H1 (cell line): ENCODE measurements at regions not wholly inside any gene's neighbourhood (a gene's known extent, or its start where the extent isn't known, plus 50 kb on each side); places are given as distances from the start of the nearest gene placed in this dataset.
"Not testable (repeated sequence)": the region's sequence is repeated elsewhere in the genome, so short reads cannot be mapped to it uniquely, and the experiment has no call there.

Source experiments
- CTCF ChIA-PET: fragments of 300-600 bp; sonication (Branson Sonifier 250); formaldehyde crosslinking; loops from one replicate; lab custom pipeline; 2021; ENCODE audit not compliant: partially characterized antibody; lab: Charles Lee
- POLR2A ChIA-PET: fragments of 300-600 bp; sonication (Branson Sonifier 250); formaldehyde crosslinking; loops from one replicate; lab custom pipeline; 2021; ENCODE audit warnings: inconsistent platforms; ENCODE audit not compliant: partially characterized antibody; lab: Charles Lee
- DNase-seq, 2 experiments: peaks; one replicate each; pipeline versions ENCODE4 v3.0.0 to v3.0.0-alpha.2; 2010 to 2022; ENCODE audit warnings: low spot score in 2 of 2, low read depth in 1 of 2, mixed read lengths in 1 of 2
- FAIRE-seq: peaks from 2 replicates; lab custom pipeline; 2011; peaks lifted over from hg19 to GRCh38; lab: Jason Lieb, UNC
- H2AFZ ChIP-seq: 2 replicates; pipeline ENCODE4 v1.8.1; 2012; ENCODE audit warnings: low read length, inconsistent platforms
- H2AK5ac ChIP-seq: 2 replicates; pipeline ENCODE4 v1.6.1; 2013; ENCODE audit warnings: low read depth, low read length
- H2BK120ac ChIP-seq: replicated peaks from 2 replicates; pipeline ENCODE3; 2013; ENCODE audit warnings: low read depth, low read length, inconsistent platforms
- H2BK12ac ChIP-seq: 2 replicates; pipeline ENCODE4 v1.6.1; 2013; ENCODE audit warnings: low read depth, low read length
- H2BK15ac ChIP-seq: 2 replicates; pipeline ENCODE4 v1.6.1; 2013; ENCODE audit warnings: low read length
- H2BK20ac ChIP-seq: 2 replicates; pipeline ENCODE4 v1.6.1; 2013; ENCODE audit warnings: low read length
- H2BK5ac ChIP-seq: 2 replicates; pipeline ENCODE4 v1.6.1; 2013; ENCODE audit warnings: low read depth, low read length
- H3K14ac ChIP-seq: 2 replicates; pipeline ENCODE4 v1.6.1; 2013; ENCODE audit warnings: inconsistent platforms; ENCODE audit not compliant: insufficient read length
- H3K18ac ChIP-seq: 2 replicates; pipeline ENCODE4 v1.6.1; 2013; ENCODE audit warnings: low read length; ENCODE audit errors: extremely low read depth
- H3K23ac ChIP-seq: 2 replicates; pipeline ENCODE4 v1.6.1; 2013; ENCODE audit warnings: inconsistent platforms; ENCODE audit not compliant: insufficient read length
- H3K23me2 ChIP-seq: 2 replicates; pipeline ENCODE4 v1.6.1; 2013; ENCODE audit warnings: low read depth, low read length
- H3K27ac ChIP-seq: 2 replicates; pipeline ENCODE4 v1.6.1; 2011; ENCODE audit warnings: low read depth, low read length, inconsistent platforms
- H3K27me3 ChIP-seq, 4 experiments: replicated peaks in 1 of 4; 1 replicate in 1 of 4; 2 replicates in 3 of 4; pipeline versions ENCODE4 v1.6.1 to v1.8.1; 2011 to 2013; ENCODE audit warnings: low read length in 3 of 4, mild to moderate bottlenecking in 3 of 4, inconsistent platforms in 2 of 4, mixed read lengths in 2 of 4, moderate library complexity in 1 of 4; ENCODE audit not compliant: control insufficient read depth in 3 of 4, insufficient read depth in 3 of 4; ENCODE audit errors: extremely low read depth in 1 of 4
- H3K36me3 ChIP-seq, 4 experiments: 2 replicates each; pipeline versions ENCODE4 v1.6.1 to v1.8.1; 2011 to 2013; ENCODE audit warnings: mild to moderate bottlenecking in 4 of 4, low read length in 3 of 4, moderate library complexity in 2 of 4, control low read depth in 1 of 4, inconsistent platforms in 1 of 4; ENCODE audit not compliant: insufficient read depth in 4 of 4, control insufficient read depth in 2 of 4
- H3K4ac ChIP-seq: replicated peaks from 2 replicates; pipeline ENCODE3; 2013; ENCODE audit warnings: low read length, low read depth, mixed read lengths, inconsistent platforms; ENCODE audit not compliant: insufficient read length
- H3K4me1 ChIP-seq, 4 experiments: replicated peaks in 1 of 4; 1 replicate in 1 of 4; 2 replicates in 3 of 4; pipeline versions ENCODE4 v1.6.1 to v1.8.1; 2011 to 2013; ENCODE audit warnings: low read length in 3 of 4, inconsistent platforms in 2 of 4, mixed read lengths in 1 of 4; ENCODE audit not compliant: insufficient read depth in 4 of 4, control insufficient read depth in 3 of 4
- H3K4me2 ChIP-seq, 2 experiments: 2 replicates each; pipeline versions ENCODE4 v1.6.1 to v1.8.1; 2011 to 2013; ENCODE audit warnings: low read depth in 2 of 2, low read length in 2 of 2, control low read depth in 1 of 2, inconsistent platforms in 1 of 2, mild to moderate bottlenecking in 1 of 2; ENCODE audit not compliant: insufficient read depth in 1 of 2
- H3K4me3 ChIP-seq, 4 experiments: fragments of 200-600, 300-600 bp in 1 of 4; sonication (generic), shearing (Covaris generic), sonication (Bioruptor Twin) in 1 of 4; 2 replicates each; pipeline versions ENCODE4 v1.5.1 to v1.8.1; 2011 to 2016; ENCODE audit warnings: low read length in 4 of 4, low read depth in 3 of 4, control low read depth in 2 of 4, inconsistent platforms in 2 of 4, mild to moderate bottlenecking in 2 of 4, mixed read lengths in 1 of 4, moderate library complexity in 1 of 4; ENCODE audit not compliant: insufficient read depth in 2 of 4; ENCODE audit errors: extremely low read depth in 1 of 4
- H3K56ac ChIP-seq: replicated peaks from 2 replicates; pipeline ENCODE3; 2013; ENCODE audit warnings: low read depth, mild to moderate bottlenecking, mixed read lengths, low read length, inconsistent platforms; ENCODE audit not compliant: insufficient read length
- H3K79me1 ChIP-seq: 2 replicates; pipeline ENCODE4 v1.6.1; 2013; ENCODE audit warnings: low read depth, low read length, control low read depth
- H3K79me2 ChIP-seq, 2 experiments: 2 replicates each; pipeline versions ENCODE4 v1.6.1 to v1.8.1; 2012 to 2013; ENCODE audit warnings: low read length in 2 of 2, mild to moderate bottlenecking in 2 of 2, inconsistent platforms in 1 of 2; ENCODE audit not compliant: insufficient read depth in 2 of 2, control insufficient read depth in 1 of 2
- H3K9ac ChIP-seq, 4 experiments: replicated peaks in 1 of 4; 1 replicate in 1 of 4; 2 replicates in 3 of 4; pipeline versions ENCODE4 v1.6.1 to v1.8.1; 2011 to 2013; ENCODE audit warnings: low read depth in 3 of 4, low read length in 3 of 4, control low read depth in 2 of 4, mild to moderate bottlenecking in 2 of 4, moderate library complexity in 2 of 4, inconsistent platforms in 1 of 4; ENCODE audit errors: extremely low read depth in 1 of 4
- H3K9me3 ChIP-seq, 2 experiments: 2 replicates each; pipeline versions ENCODE4 v1.6.1 to v1.8.1; 2012 to 2013; ENCODE audit warnings: mild to moderate bottlenecking in 2 of 2, moderate library complexity in 2 of 2, control low read depth in 1 of 2, inconsistent platforms in 1 of 2, low read depth in 1 of 2, low read length in 1 of 2, mixed read lengths in 1 of 2; ENCODE audit not compliant: insufficient read depth in 2 of 2
- H4K20me1 ChIP-seq, 2 experiments: replicated peaks in 1 of 2; 2 replicates each; pipeline versions ENCODE3 to v1.8.1; 2011 to 2013; ENCODE audit warnings: inconsistent platforms in 2 of 2, low read length in 2 of 2, mild to moderate bottlenecking in 1 of 2; ENCODE audit not compliant: insufficient read depth in 2 of 2, control insufficient read depth in 1 of 2
- H4K5ac ChIP-seq: 2 replicates; pipeline ENCODE4 v1.6.1; 2013; ENCODE audit warnings: low read length, low read depth, mixed read lengths, inconsistent platforms; ENCODE audit not compliant: insufficient read length
- H4K8ac ChIP-seq: 2 replicates; pipeline ENCODE4 v1.8.0; 2013; ENCODE audit warnings: mild to moderate bottlenecking, moderate library complexity, low read length, inconsistent platforms; ENCODE audit not compliant: insufficient read depth; ENCODE audit errors: extremely low read depth
- H4K91ac ChIP-seq: replicated peaks from 2 replicates; pipeline ENCODE3; 2013; ENCODE audit warnings: low read length, mixed read lengths, inconsistent platforms; ENCODE audit not compliant: insufficient read length
- ASH2L ChIP-seq: fragments of 200-600, 300-600 bp; sonication (generic); IDR thresholded peaks from one replicate; pipeline ENCODE4 v1.7.1; 2017; ENCODE audit warnings: low read length
- BRCA1 ChIP-seq: IDR thresholded peaks from 2 replicates; pipeline ENCODE4 v1.6.1; 2012; ENCODE audit warnings: low read depth, low read length, improper control_type of control experiment
- CBX8 ChIP-seq: fragments of 300-800, 300-1000 bp; sonication (generic); IDR thresholded peaks from 2 replicates; pipeline ENCODE4 v1.7.1; 2016; ENCODE audit warnings: low read depth, low read length, borderline replicate concordance
- CREB1 ChIP-seq: IDR thresholded peaks from 2 replicates; pipeline ENCODE4 v1.6.1; 2012; ENCODE audit warnings: inconsistent platforms
- KDM5A ChIP-seq: fragments of 200-600 bp; IDR thresholded peaks from 2 replicates; pipeline ENCODE4 v1.7.1; 2012; ENCODE audit warnings: mild to moderate bottlenecking, low read length, inconsistent platforms, mixed read lengths
- SIX5 ChIP-seq: IDR thresholded peaks from 2 replicates; pipeline ENCODE4 v1.6.1; 2011; ENCODE audit warnings: mild to moderate bottlenecking, low read depth, low read length
- SP2 ChIP-seq: IDR thresholded peaks from 2 replicates; pipeline ENCODE4 v1.6.1; 2012; ENCODE audit warnings: mild to moderate bottlenecking, low read length, inconsistent platforms
- WGBS, 2 experiments: shearing (Covaris generic) in 1 of 2; methylation state at CpG; one replicate each; pipeline versions ENCODE4 v1.1.6 to v1.1.7; 2013 to 2015; ENCODE audit warnings: low lambda C conversion rate in 2 of 2, mixed read lengths in 2 of 2, inconsistent platforms in 1 of 2, low coverage in 1 of 2, missing lambda C conversion rate in 1 of 2; ENCODE audit not compliant: insufficient replicate concordance in 2 of 2, insufficient coverage in 1 of 2, insufficient read length in 1 of 2; ENCODE audit errors: extremely low coverage in 1 of 2, missing lambda C conversion rate in 1 of 2; 5-methylcytosine and 5-hydroxymethylcytosine counted together

DNA sequence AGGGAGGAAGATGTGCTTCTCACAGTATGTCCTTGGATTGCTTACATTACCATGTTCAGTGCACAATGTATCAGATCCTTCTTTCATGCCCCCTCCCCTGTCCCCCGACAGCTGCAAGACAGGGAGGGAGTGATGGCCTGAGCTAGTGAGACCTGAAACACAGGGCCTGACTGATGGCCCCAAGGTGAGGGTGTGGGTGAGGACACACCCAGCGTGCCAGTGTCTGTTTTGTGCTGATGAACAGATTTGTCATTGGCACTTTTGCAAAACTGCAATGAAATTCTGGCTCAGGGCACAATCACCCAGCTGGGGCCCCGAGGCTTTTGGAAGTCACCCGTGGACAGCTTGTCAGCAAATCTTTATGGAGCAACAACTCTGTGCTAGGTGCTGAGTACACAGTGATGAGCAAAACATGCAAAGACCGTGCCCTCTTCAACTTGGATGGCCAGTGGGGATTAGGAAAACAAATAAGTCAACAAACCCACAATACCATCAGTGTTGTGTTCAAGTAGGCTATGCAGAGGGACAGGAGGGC, 59.4 kb upstream of the EMX2 start (continued):
- no peak for TF ChIP-seq CBX8
- no peak for TF ChIP-seq SIX5
- TF ChIP-seq SP2, result no peak
- TF ChIP-seq ASH2L, result no peak
- TF ChIP-seq CREB1, result no peak
- TF ChIP-seq BRCA1, result no peak
- no peak for TF ChIP-seq KDM5A

DNA sequence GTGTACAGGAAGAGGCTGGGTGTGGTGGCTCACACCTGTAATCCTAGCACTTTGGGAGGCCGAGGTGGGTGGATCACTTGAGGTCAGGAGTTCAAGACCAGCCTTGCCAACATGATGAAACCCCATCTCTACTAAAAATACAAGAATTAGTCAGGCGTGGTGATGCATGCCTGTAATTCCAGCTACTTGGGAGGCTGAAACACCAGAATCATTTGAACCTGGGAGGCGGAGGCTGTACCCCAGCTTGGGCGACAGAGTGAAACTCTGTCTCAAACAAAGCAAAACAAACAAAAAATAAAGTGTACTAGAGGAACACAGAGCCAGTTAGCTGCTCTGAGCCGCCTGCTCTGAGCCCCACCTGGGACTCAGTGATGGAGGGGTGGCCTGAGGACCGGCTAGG, 61.5 kb upstream of the EMX2 start:
- H3K79me1 ChIP-seq, H2AK5ac ChIP-seq, H4K5ac ChIP-seq, H3K27me3 ChIP-seq, H3K79me2 ChIP-seq, H3K4me1 ChIP-seq, H3K9me3 ChIP-seq, POLR2A ChIA-PET, H3K4me2 ChIP-seq, H3K4ac ChIP-seq, H3K56ac ChIP-seq, H3K9ac ChIP-seq, H3K23ac ChIP-seq, CTCF ChIA-PET, H4K20me1 ChIP-seq, H4K8ac ChIP-seq, H3K27ac ChIP-seq, H3K18ac ChIP-seq, H3K4me3 ChIP-seq, H2BK120ac ChIP-seq, H2AFZ ChIP-seq, FAIRE-seq, H2BK15ac ChIP-seq, H3K14ac ChIP-seq, H2BK5ac ChIP-seq, H3K36me3 ChIP-seq, H2BK12ac ChIP-seq, H3K23me2 ChIP-seq, H4K91ac ChIP-seq, H2BK20ac ChIP-seq, DNase-seq: not testable (repeated sequence)
- 86% methylated on average over 6 of the region's 6 CpGs; no CpG with 5 or more reads in 1 of the 2 experiments for WGBS, 2 experiments
